ENCODE measurements at regions not wholly inside any gene's neighbourhood (a gene's known extent, or its start where the extent isn't known, plus 50 kb on each side); places are given as distances from the start of the nearest gene placed in this dataset.

- TF ChIP-seq CTCF (IDR thresholded peaks at IDR 0.05) (no peak), POLR2A (IDR thresholded peaks at IDR 0.05) (no peak)
Measured at GRCh38 chr10:10047426-10047825, 970.2 kb upstream of the CELF2 start.
